CD14-positive monocyte (primary cell): ENCODE measurements at regions not wholly inside any gene's neighbourhood (a gene's known extent, or its start where the extent isn't known, plus 50 kb on each side); places are given as distances from the start of the nearest gene placed in this dataset.

Experiments used
- DNase-seq, 3 donors: peaks; one replicate each; pipeline ENCODE4 v3.0.0-alpha.2; 2011 to 2022
- H2AFZ ChIP-seq: 2 replicates; pipeline ENCODE4 v1.6.0; 2012; ENCODE audit warnings: mild to moderate bottlenecking, low read depth, low read length, inconsistent platforms; ENCODE audit not compliant: insufficient read depth, poor library complexity, severe bottlenecking
- H3K27ac ChIP-seq, 2 donors: 1 replicate in 1 of 2; 2 replicates in 1 of 2; pipeline ENCODE4 v1.5.1; 2012 to 2013; ENCODE audit warnings: low read length in 2 of 2, control low read depth in 1 of 2, inconsistent platforms in 1 of 2, low read depth in 1 of 2, mild to moderate bottlenecking in 1 of 2
- H3K27me3 ChIP-seq, 2 donors: one replicate each; pipeline versions ENCODE4 v1.6.0 to v1.6.1; 2011 to 2013; ENCODE audit warnings: low read length in 2 of 2; ENCODE audit not compliant: control insufficient read depth in 2 of 2, insufficient read depth in 2 of 2
- H3K36me3 ChIP-seq, 2 donors: replicated peaks in 1 of 2; 1 replicate in 1 of 2; 2 replicates in 1 of 2; pipeline versions ENCODE4 v1.5.1 to v1.6.1; 2012 to 2013; ENCODE audit warnings: low read length in 2 of 2, control low read depth in 1 of 2, inconsistent platforms in 1 of 2, mild to moderate bottlenecking in 1 of 2; ENCODE audit not compliant: insufficient read depth in 2 of 2, control insufficient read depth in 1 of 2
- H3K4me1 ChIP-seq, 2 donors: 1 replicate in 1 of 2; 2 replicates in 1 of 2; pipeline versions ENCODE4 v1.5.1 to v1.6.1; 2012 to 2013; ENCODE audit warnings: low read length in 2 of 2, control low read depth in 1 of 2, inconsistent platforms in 1 of 2, mild to moderate bottlenecking in 1 of 2, moderate library complexity in 1 of 2; ENCODE audit not compliant: insufficient read depth in 2 of 2, control insufficient read depth in 1 of 2
- H3K4me2 ChIP-seq: replicated peaks from 2 replicates; pipeline ENCODE3; 2012; ENCODE audit warnings: low read length, moderate library complexity, mild to moderate bottlenecking; ENCODE audit not compliant: poor library complexity, severe bottlenecking; ENCODE audit errors: extremely low read depth
- H3K4me3 ChIP-seq, 3 experiments: fragments of 200-600 bp in 1 of 3; sonication (generic) in 1 of 3; replicated peaks in 1 of 3; 1 replicate in 2 of 3; 2 replicates in 1 of 3; pipeline ENCODE4 v1.5.1; 2011 to 2013; ENCODE audit warnings: low read length in 3 of 3, mild to moderate bottlenecking in 3 of 3, control low read depth in 2 of 3, low read depth in 2 of 3, inconsistent platforms in 1 of 3, moderate library complexity in 1 of 3
- H3K79me2 ChIP-seq: 2 replicates; pipeline ENCODE4 v1.6.0; 2012; ENCODE audit warnings: mild to moderate bottlenecking, control low read depth, inconsistent platforms, low read length, moderate library complexity; ENCODE audit not compliant: insufficient read depth
- H3K9ac ChIP-seq: 2 replicates; pipeline ENCODE4 v1.6.0; 2017; ENCODE audit warnings: low read length, mild to moderate bottlenecking; ENCODE audit not compliant: insufficient read depth, poor library complexity, severe bottlenecking
- H3K9me3 ChIP-seq, 2 donors: replicated peaks in 1 of 2; 1 replicate in 1 of 2; 2 replicates in 1 of 2; pipeline versions ENCODE4 v1.5.1 to v1.6.1; 2012 to 2013; ENCODE audit warnings: low read length in 2 of 2, control low read depth in 1 of 2; ENCODE audit not compliant: control insufficient read depth in 1 of 2, insufficient read depth in 1 of 2
- H4K20me1 ChIP-seq: 2 replicates; pipeline ENCODE4 v1.6.0; 2012; ENCODE audit warnings: mild to moderate bottlenecking, low read length, control low read depth, moderate library complexity; ENCODE audit not compliant: insufficient read depth
- H3K27ac Mint-ChIP-seq, 7 donors: one replicate each; pipeline ENCODE4 v1.8.0; 2020; ENCODE audit warnings: mild to moderate bottlenecking in 7 of 7, mixed read lengths in 7 of 7, moderate library complexity in 6 of 7, inconsistent platforms in 2 of 7
- H3K27me3 Mint-ChIP-seq, 3 donors: one replicate each; pipeline ENCODE4 v1.8.0; 2021 to 2022; ENCODE audit warnings: low read depth in 3 of 3, mild to moderate bottlenecking in 3 of 3, mixed read lengths in 3 of 3, moderate library complexity in 3 of 3, inconsistent platforms in 1 of 3
- H3K36me3 Mint-ChIP-seq, 2 donors: one replicate each; pipeline ENCODE4 v1.8.0; 2020; ENCODE audit warnings: mixed read lengths in 2 of 2, inconsistent platforms in 1 of 2, mild to moderate bottlenecking in 1 of 2
- H3K4me1 Mint-ChIP-seq: one replicate; pipeline ENCODE4 v1.8.0; 2020; ENCODE audit warnings: mild to moderate bottlenecking, mixed read lengths
- H3K4me3 Mint-ChIP-seq, 2 donors: one replicate each; pipeline ENCODE4 v1.8.0; 2020; ENCODE audit warnings: mild to moderate bottlenecking in 2 of 2, mixed read lengths in 2 of 2, moderate library complexity in 1 of 2
- H3K9me3 Mint-ChIP-seq, 7 donors: one replicate each; pipeline ENCODE4 v1.8.0; 2020 to 2022; ENCODE audit warnings: mixed read lengths in 7 of 7, mild to moderate bottlenecking in 6 of 7, moderate library complexity in 6 of 7, inconsistent platforms in 2 of 7
- CTCF ChIP-seq: fragments of 200-600 bp; IDR thresholded peaks from one replicate; pipeline ENCODE4 v1.8.0; 2022; ENCODE audit warnings: antibody characterized with exemption, mild to moderate bottlenecking
- WGBS: methylation state at CpG from one replicate; pipeline ENCODE4 v1.1.5; 2013; ENCODE audit warnings: missing lambda C conversion rate; ENCODE audit not compliant: insufficient coverage; 5-methylcytosine and 5-hydroxymethylcytosine counted together
- intact Hi-C, 2 donors: fragments of 100-400 bp; cut with micrococcal nuclease; formaldehyde crosslinking; loops; one replicate each; pipeline versions ENCODE4 v1.15.0 to v1.15.1; 2023

- no peak for DNase-seq
- Mint-ChIP-seq H3K36me3 (no peaks in the 10 kb centered on the region), H3K9me3 (peaks cover 0 to 2% (median 0%) of the 10 kb centered on the region in 7 donors), H3K27ac (no peak overlapping the region), H3K27me3 (no peaks in the 10 kb centered on the region), H3K4me1 (no peaks in the 10 kb centered on the region), H3K4me3 (no peak overlapping the region)
- no peaks in the 10 kb centered on the region for H3K9me3 ChIP-seq
- TF ChIP-seq CTCF, result no peak
- H3K36me3 ChIP-seq, result no peaks in the 10 kb centered on the region
- intact Hi-C loops, result no loop called here
- no CpG with 5 or more reads among the region's 6 CpGs for WGBS
- H3K27ac ChIP-seq, result no peak overlapping the region
- H4K20me1 ChIP-seq, result no peaks in the 10 kb centered on the region
- H3K4me1 ChIP-seq, result no peaks in the 10 kb centered on the region
- H2AFZ ChIP-seq, result no peak overlapping the region
- no peaks in the 10 kb centered on the region for H3K27me3 ChIP-seq
- no peak overlapping the region for H3K4me2 ChIP-seq
- no peak overlapping the region for H3K4me3 ChIP-seq
- no peak overlapping the region for H3K9ac ChIP-seq
- H3K79me2 ChIP-seq, result no peaks in the 10 kb centered on the region
Measured at GRCh38 chr9:25602400-25603044, 75.7 kb downstream of the TUSC1 start.

- Mint-ChIP-seq H3K36me3 (no peaks in the 10 kb centered on the region), H3K4me3 (no peak overlapping the region), H3K9me3 (peaks cover 0 to 5% (median under 1%) of the 10 kb centered on the region in 7 donors), H3K27me3 (no peaks in the 10 kb centered on the region), H3K4me1 (no peaks in the 10 kb centered on the region), H3K27ac (no peak overlapping the region)
- H2AFZ ChIP-seq, result no peak overlapping the region
- H3K9me3 ChIP-seq, result no peaks in the 10 kb centered on the region
- no CpG with 5 or more reads among the region's 1 CpG for WGBS
- H3K9ac ChIP-seq, result no peak overlapping the region
- no peak for DNase-seq
- H3K27ac ChIP-seq, result no peak overlapping the region
- no peak overlapping the region for H3K4me2 ChIP-seq
- H4K20me1 ChIP-seq, result no peaks in the 10 kb centered on the region
- no peak overlapping the region for H3K4me3 ChIP-seq
- H3K79me2 ChIP-seq, result no peaks in the 10 kb centered on the region
- no peaks in the 10 kb centered on the region for H3K4me1 ChIP-seq
- H3K36me3 ChIP-seq, result no peaks in the 10 kb centered on the region
- H3K27me3 ChIP-seq, result no peaks in the 10 kb centered on the region
- TF ChIP-seq CTCF, result no peak
- intact Hi-C loops, result no loop called here
Measured at GRCh38 chr9:25600501-25600900, 77.7 kb downstream of the TUSC1 start.
